HFFc6 (cell line): ENCODE measurements at regions not wholly inside any gene's neighbourhood (a gene's known extent, or its start where the extent isn't known, plus 50 kb on each side); places are given as distances from the start of the nearest gene placed in this dataset.

Experiments
- DNase-seq: peaks from one replicate; pipeline ENCODE4 v3.0.0-alpha.2; 2018
- H3K27ac Mint-ChIP-seq: 2 replicates; pipeline ENCODE4 v1.8.0; 2020; ENCODE audit warnings: mild to moderate bottlenecking, mixed read lengths
- H3K27me3 Mint-ChIP-seq: 2 replicates; pipeline ENCODE4 v1.8.0; 2021; ENCODE audit warnings: mild to moderate bottlenecking, moderate library complexity, mixed read lengths; ENCODE audit not compliant: insufficient read depth
- H3K36me3 Mint-ChIP-seq: 2 replicates; pipeline ENCODE4 v1.8.0; 2021; ENCODE audit warnings: low read depth, mixed read lengths
- H3K4me1 Mint-ChIP-seq: 2 replicates; pipeline ENCODE4 v1.8.0; 2020; ENCODE audit warnings: low read depth, mixed read lengths
- H3K4me3 Mint-ChIP-seq: 2 replicates; pipeline ENCODE4 v1.8.0; 2020; ENCODE audit warnings: mild to moderate bottlenecking, moderate library complexity, mixed read lengths
- H3K9me3 Mint-ChIP-seq: 2 replicates; pipeline ENCODE4 v1.8.0; 2020; ENCODE audit warnings: mild to moderate bottlenecking, mixed read lengths
- TF ChIP-seq, protein P1 (sequence below): fragments of 200-600 bp; sonication (generic); IDR thresholded peaks from 2 replicates; pipeline ENCODE4 v1.5.0; 2021; ENCODE audit warnings: antibody characterized with exemption, mild to moderate bottlenecking

DNA sequence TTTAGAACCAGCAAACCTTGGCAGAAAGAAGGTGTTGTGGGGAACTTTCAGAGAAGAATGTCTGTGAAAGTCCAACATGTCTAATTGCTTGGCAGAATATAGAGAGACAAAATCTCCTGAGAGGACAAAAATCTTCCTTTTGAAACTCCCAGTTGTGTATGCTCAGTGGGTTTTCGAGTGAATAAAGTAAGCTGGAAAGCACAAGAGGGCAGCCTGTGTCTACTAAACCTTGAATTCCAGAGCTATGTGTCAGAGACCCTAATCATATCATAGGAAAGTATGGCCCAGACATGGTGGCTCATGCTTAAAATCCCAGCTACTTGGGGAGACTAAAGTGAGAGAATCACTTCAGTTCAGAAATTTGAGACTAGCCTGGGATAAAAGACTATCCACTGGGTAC is 661.2 kb downstream of the SLC16A7 start:
- Mint-ChIP-seq H3K9me3 (no peaks in the 10 kb centered on the region), H3K27me3 (no peaks in the 10 kb centered on the region), H3K4me3 (no peak overlapping the region), H3K27ac (peak overlapping the region; percentile 29), H3K36me3 (no peaks in the 10 kb centered on the region), H3K4me1 (peaks cover 21% of the 10 kb centered on the region)
- DNase-seq = peak; percentile 64
- TF ChIP-seq, protein P1, sequence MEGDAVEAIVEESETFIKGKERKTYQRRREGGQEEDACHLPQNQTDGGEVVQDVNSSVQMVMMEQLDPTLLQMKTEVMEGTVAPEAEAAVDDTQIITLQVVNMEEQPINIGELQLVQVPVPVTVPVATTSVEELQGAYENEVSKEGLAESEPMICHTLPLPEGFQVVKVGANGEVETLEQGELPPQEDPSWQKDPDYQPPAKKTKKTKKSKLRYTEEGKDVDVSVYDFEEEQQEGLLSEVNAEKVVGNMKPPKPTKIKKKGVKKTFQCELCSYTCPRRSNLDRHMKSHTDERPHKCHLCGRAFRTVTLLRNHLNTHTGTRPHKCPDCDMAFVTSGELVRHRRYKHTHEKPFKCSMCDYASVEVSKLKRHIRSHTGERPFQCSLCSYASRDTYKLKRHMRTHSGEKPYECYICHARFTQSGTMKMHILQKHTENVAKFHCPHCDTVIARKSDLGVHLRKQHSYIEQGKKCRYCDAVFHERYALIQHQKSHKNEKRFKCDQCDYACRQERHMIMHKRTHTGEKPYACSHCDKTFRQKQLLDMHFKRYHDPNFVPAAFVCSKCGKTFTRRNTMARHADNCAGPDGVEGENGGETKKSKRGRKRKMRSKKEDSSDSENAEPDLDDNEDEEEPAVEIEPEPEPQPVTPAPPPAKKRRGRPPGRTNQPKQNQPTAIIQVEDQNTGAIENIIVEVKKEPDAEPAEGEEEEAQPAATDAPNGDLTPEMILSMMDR = peak; percentile 47; the same call in 1 of the 2 replicates

DNA sequence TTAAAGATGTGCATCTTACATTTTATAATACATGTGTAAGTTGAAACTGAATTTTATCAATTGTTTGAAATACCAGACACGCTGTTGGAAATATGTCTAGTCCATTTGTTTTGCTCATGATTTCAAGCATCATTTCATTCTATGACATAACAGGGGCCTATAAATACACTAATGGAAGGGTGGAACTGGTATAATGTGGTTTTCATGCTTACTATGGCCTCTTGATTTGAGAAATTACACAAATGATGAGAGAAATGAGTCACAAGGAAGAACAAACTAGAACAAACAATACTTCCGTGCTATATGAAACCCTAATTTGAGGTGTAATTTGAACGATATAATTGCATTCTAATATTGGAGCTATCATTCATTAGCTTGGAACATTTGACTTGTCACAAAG is 663.4 kb downstream of the SLC16A7 start:
- H3K9me3 Mint-ChIP-seq = no peaks in the 10 kb centered on the region
- H3K36me3 Mint-ChIP-seq = 0 out of 2 replicates have a peak, but pooled peaks cover 1% of the 10 kb centered on the region
- H3K27me3 Mint-ChIP-seq = no peaks in the 10 kb centered on the region
- peaks cover 39% of the 10 kb centered on the region for H3K4me1 Mint-ChIP-seq
- TF ChIP-seq, protein P1 = no peak
- H3K4me3 Mint-ChIP-seq = no peak overlapping the region
- DNase-seq = no peak
- no peak overlapping the region for H3K27ac Mint-ChIP-seq

DNA sequence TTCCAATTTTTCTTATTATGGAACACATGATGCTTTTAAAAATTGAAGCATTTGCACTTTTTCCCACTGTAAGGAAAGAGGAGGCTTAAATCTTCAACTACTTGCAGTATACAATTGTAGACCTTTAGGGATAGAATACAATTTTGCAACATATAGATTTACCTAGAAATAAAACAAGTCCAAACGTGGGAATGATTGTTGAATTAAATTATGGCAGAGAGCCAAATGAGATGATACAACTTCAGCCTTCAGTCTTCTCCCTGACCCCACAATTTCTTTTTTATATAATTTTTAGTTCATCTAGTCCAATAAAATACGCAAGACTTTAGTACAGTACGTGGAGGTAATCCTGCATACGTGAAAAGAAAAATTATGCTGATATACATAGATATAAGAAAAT is 666.5 kb downstream of the SLC16A7 start:
- DNase-seq = no peak
- H3K4me3 Mint-ChIP-seq = no peak overlapping the region
- H3K36me3 Mint-ChIP-seq = 0 out of 2 replicates have a peak, but pooled peaks cover 5% of the 10 kb centered on the region
- H3K27me3 Mint-ChIP-seq = no peaks in the 10 kb centered on the region
- no peaks in the 10 kb centered on the region for H3K9me3 Mint-ChIP-seq
- TF ChIP-seq, protein P1 = no peak
- H3K27ac Mint-ChIP-seq = no peak overlapping the region
- peaks cover 48% of the 10 kb centered on the region for H3K4me1 Mint-ChIP-seq

DNA sequence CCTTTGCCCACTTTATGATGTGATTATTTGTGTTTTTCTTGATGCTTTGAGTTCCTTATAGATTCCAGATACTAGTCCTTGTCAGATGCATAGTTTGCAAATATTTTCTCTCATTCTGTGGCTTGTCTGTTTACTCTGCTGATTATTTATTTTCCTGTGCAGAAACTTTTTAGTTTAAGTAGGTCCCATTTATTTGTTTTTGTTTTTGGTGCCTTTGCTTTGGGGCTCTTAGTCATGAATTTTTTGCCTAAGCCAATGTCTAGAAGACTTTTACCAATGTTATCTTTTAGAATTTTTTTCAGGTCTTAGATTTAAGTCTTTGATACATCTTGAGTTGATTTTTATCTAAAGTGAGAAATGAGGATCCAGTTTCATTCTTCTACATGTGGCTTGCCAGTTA is 667.3 kb downstream of the SLC16A7 start:
- TF ChIP-seq, protein P1 = no peak
- Mint-ChIP-seq H3K9me3 (no peaks in the 10 kb centered on the region), H3K4me1 (peaks cover 48% of the 10 kb centered on the region), H3K4me3 (no peak overlapping the region), H3K27me3 (no peaks in the 10 kb centered on the region), H3K27ac (peak overlapping the region; percentile 2; the same call in 1 of the 2 replicates), H3K36me3 (0 out of 2 replicates have a peak, but pooled peaks cover 5% of the 10 kb centered on the region)
- peak; percentile 9 for DNase-seq

DNA sequence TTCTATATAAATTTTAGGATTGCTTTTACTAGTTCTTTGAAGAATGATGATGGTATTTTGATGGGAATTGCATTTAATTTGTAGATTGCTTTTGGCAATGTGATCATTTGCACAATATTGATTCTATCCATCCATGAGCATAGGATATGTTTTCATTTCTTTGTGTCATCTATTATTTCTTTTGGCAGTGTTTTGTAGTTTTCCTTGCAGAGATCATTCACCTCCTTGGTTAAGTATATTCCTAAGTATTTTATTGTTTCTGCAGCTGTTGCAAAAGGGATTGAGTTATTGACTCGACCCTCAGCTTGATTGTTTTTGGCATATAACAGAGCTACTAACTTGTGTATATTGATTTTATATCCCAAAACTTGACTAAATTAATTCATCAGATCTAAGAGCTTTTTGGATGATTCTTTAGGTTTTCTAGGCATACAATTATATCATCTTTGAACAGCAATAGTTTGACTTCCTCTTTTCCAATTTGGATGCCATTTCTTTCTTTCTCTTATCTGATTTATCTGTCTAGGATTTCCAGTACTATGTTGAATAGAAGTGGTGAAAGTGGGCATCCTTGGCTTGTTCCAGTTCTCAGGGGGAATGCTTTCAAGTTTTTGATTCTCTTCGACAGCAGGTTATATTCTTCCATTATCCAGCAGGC is 668.1 kb downstream of the SLC16A7 start:
- H3K27ac Mint-ChIP-seq = no peak overlapping the region
- H3K36me3 Mint-ChIP-seq = 0 out of 2 replicates have a peak, but pooled peaks cover 5% of the 10 kb centered on the region
- no peaks in the 10 kb centered on the region for H3K9me3 Mint-ChIP-seq
- TF ChIP-seq, protein P1 = no peak
- no peak overlapping the region for H3K4me3 Mint-ChIP-seq
- peaks cover 46% of the 10 kb centered on the region for H3K4me1 Mint-ChIP-seq
- no peak for DNase-seq
- no peaks in the 10 kb centered on the region for H3K27me3 Mint-ChIP-seq
